K562 (cell line): ENCODE measurements at regions not wholly inside any gene's neighbourhood (a gene's known extent, or its start where the extent isn't known, plus 50 kb on each side); places are given as distances from the start of the nearest gene placed in this dataset.

Experiments
- BRF2 ChIP-seq: IDR thresholded peaks from 3 replicates; pipeline ENCODE4 v1.6.1; 2011; ENCODE audit warnings: borderline replicate concordance, mild to moderate bottlenecking; ENCODE audit not compliant: insufficient read length, insufficient read depth
- SREBF1 ChIP-seq: fragments of 150-350 bp; IDR thresholded peaks from 2 replicates; pipeline ENCODE4 v1.6.1; 2014; ENCODE audit warnings: antibody characterized with exemption, low read depth, low read length, borderline replicate concordance
- TCF3 ChIP-seq: sonication (generic); formaldehyde crosslinking; IDR thresholded peaks from 2 replicates; pipeline ENCODE4 v1.4.0; 2020; ENCODE audit warnings: mild to moderate bottlenecking, missing genetic modification reagents
- ZNF134 ChIP-seq: fragments of 250-450 bp; sonication (Bioruptor Pico); conservative IDR thresholded peaks from 2 replicates; pipeline ENCODE4 v1.4.0; 2020
- ZNF318 ChIP-seq, 2 experiments: fragments of 450-650 bp; IDR thresholded peaks; 2 replicates each; pipeline ENCODE4 v1.6.1; 2016; ENCODE audit warnings: mild to moderate bottlenecking in 2 of 2, borderline replicate concordance in 1 of 2, low read depth in 1 of 2, moderate library complexity in 1 of 2
- ZNF444 ChIP-seq: fragments of 250-450 bp; sonication (Bioruptor Pico); IDR thresholded peaks from 2 replicates; pipeline ENCODE4 v1.4.0; 2020; ENCODE audit warnings: mild to moderate bottlenecking, moderate library complexity
- TF ChIP-seq, protein P1 (sequence below), 3 experiments: IDR thresholded peaks in 2 of 3; conservative IDR thresholded peaks in 1 of 3; 2 replicates each; pipeline ENCODE4 v1.5.1; 2011 to 2012; ENCODE audit warnings: low read length in 3 of 3, mild to moderate bottlenecking in 3 of 3, control low read depth in 2 of 3, improper control_type of control experiment in 1 of 3, inconsistent platforms in 1 of 3, low read depth in 1 of 3, mixed read lengths in 1 of 3, moderate library complexity in 1 of 3; ENCODE audit not compliant: insufficient read depth in 2 of 3

DNA sequence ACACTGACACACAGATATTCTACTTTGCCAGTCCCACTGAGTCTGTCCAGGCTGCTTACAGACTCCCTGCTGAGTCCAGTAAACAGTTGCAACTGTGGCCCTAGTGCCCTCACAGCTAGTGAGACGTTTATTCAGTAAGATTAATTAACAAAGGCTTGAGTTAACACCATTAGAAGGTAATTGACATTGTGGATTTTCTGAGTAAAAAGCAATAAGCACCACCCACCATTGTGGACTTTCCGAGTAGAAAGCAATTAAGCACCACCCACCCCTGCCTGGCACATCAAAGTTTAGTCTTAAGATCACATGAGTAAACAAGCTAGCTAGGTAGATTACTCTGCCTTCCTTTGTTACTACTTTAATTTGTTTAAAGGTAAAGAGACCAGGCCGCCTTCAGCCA lies 408.6 kb upstream of the IMPG1 start (continued):
- no peak for TF ChIP-seq ZNF318 (IDR thresholded peaks at IDR 0.05; ENCODE audit: borderline replicate concordance in 1 of 2, low read depth in 1 of 2)
- TF ChIP-seq ZNF134 (CRISPR knock-in tag): no peak
- no peak for TF ChIP-seq TCF3
- no peak for TF ChIP-seq BRF2
- TF ChIP-seq SREBF1: no peak
- TF ChIP-seq, protein P1, sequence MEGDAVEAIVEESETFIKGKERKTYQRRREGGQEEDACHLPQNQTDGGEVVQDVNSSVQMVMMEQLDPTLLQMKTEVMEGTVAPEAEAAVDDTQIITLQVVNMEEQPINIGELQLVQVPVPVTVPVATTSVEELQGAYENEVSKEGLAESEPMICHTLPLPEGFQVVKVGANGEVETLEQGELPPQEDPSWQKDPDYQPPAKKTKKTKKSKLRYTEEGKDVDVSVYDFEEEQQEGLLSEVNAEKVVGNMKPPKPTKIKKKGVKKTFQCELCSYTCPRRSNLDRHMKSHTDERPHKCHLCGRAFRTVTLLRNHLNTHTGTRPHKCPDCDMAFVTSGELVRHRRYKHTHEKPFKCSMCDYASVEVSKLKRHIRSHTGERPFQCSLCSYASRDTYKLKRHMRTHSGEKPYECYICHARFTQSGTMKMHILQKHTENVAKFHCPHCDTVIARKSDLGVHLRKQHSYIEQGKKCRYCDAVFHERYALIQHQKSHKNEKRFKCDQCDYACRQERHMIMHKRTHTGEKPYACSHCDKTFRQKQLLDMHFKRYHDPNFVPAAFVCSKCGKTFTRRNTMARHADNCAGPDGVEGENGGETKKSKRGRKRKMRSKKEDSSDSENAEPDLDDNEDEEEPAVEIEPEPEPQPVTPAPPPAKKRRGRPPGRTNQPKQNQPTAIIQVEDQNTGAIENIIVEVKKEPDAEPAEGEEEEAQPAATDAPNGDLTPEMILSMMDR (IDR thresholded peaks at IDR 0.05 in 2 of 3, conservative IDR thresholded peaks at IDR 0.05 in 1 of 3; ENCODE audit: insufficient read depth in 2 of 3, low read depth in 1 of 3, low read length in 3 of 3): no peak
- TF ChIP-seq ZNF444 (CRISPR knock-in tag): no peak
- TF ChIP-seq, all 486 proteins: peak for 0
